H1 (cell line): ENCODE measurements at regions not wholly inside any gene's neighbourhood (a gene's known extent, or its start where the extent isn't known, plus 50 kb on each side); places are given as distances from the start of the nearest gene placed in this dataset.

Experiments used
- ATF3 ChIP-seq: IDR thresholded peaks from 2 replicates; pipeline ENCODE4 v1.6.1; 2011; ENCODE audit warnings: low read depth, mild to moderate bottlenecking, low read length; ENCODE audit not compliant: insufficient read depth
- CHD2 ChIP-seq: IDR thresholded peaks from 2 replicates; pipeline ENCODE4 v1.6.1; 2012; ENCODE audit warnings: low read length, improper control_type of control experiment
- POLR2A ChIP-seq, 2 experiments: IDR thresholded peaks; 1 replicate in 1 of 2; 2 replicates in 1 of 2; pipeline ENCODE4 v1.6.1; 2011; ENCODE audit warnings: low read depth in 2 of 2, low read length in 2 of 2, mild to moderate bottlenecking in 2 of 2; ENCODE audit errors: control extremely low read depth in 1 of 2
- RFX5 ChIP-seq: IDR thresholded peaks from 2 replicates; pipeline ENCODE4 v1.6.1; 2011; ENCODE audit warnings: low read depth, low read length, improper control_type of control experiment, borderline replicate concordance

- TF ChIP-seq POLR2A (IDR thresholded peaks at IDR 0.05; ENCODE audit: control extremely low read depth in 1 of 2, low read depth in 2 of 2, low read length in 2 of 2) (no peak), ATF3 (no peak), RFX5 (no peak), CHD2 (no peak)
These were observed 161.0 kb downstream of the SEM1 start for GRCh38 chr7:96548664-96549063.
